HG02642 (cell line): ENCODE measurements at regions not wholly inside any gene's neighbourhood (a gene's known extent, or its start where the extent isn't known, plus 50 kb on each side); places are given as distances from the start of the nearest gene placed in this dataset.

Experiments used
- ATAC-seq: cut with Tn5 transposase; IDR thresholded peaks from one replicate; pipeline ENCODE4 v1.9.1; 2021; ENCODE audit warnings: mild to moderate bottlenecking; ENCODE audit not compliant: unreplicated experiment, poor library complexity

GRCh38 chr2:153787612-153788011, 84.1 kb upstream of the GALNT13 start:
- ATAC-seq: no peak

GRCh38 chr2:153802671-153803070, 69.1 kb upstream of the GALNT13 start:
- no peak for ATAC-seq

- no peak for ATAC-seq
These were observed 63.0 kb upstream of the GALNT13 start for GRCh38 chr2:153808679-153809078.

GRCh38 chr2:153811516-153811915, 60.2 kb upstream of the GALNT13 start:
- no peak for ATAC-seq

GRCh38 chr2:153812632-153813031, 59.1 kb upstream of the GALNT13 start:
- ATAC-seq: no peak

GRCh38 chr2:153818242-153818641, 53.5 kb upstream of the GALNT13 start:
- ATAC-seq: no peak

- no peak for ATAC-seq
These were observed 52.6 kb upstream of the GALNT13 start for GRCh38 chr2:153819074-153819473.

- no peak for ATAC-seq
These were observed 52.2 kb upstream of the GALNT13 start for GRCh38 chr2:153819501-153819900.
